ENCODE measurements at regions not wholly inside any gene's neighbourhood (a gene's known extent, or its start where the extent isn't known, plus 50 kb on each side); places are given as distances from the start of the nearest gene placed in this dataset.

DNA sequence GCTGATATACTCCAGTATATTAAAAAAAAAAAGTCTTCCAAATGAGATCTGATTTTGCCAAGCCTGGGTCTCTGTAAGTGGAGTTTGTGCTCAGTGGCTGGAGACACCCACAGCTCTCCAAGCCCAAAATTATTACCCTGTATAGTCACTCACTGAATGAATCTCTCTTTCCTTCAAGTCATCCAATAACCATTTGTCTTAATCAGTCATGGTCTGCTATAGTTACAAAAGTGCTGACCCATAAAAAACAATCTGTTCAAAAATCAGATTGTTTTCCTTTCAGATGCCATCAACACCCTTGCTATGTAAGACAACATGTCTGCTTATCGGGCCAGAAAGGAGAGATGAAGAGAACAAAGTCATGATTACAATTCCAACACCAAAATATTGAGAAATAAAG lies 159.4 kb upstream of the FST start:
- intact Hi-C loops (cut with DNase I; ENCODE audit: low total_unique reads): no loop called here
- no peaks in the 10 kb centered on the region for H3K4me1 ChIP-seq
- no peak overlapping the region for H3K27ac ChIP-seq
- TF ChIP-seq POLR2A (IDR thresholded peaks at IDR 0.05): no peak
- TF ChIP-seq, protein P1, sequence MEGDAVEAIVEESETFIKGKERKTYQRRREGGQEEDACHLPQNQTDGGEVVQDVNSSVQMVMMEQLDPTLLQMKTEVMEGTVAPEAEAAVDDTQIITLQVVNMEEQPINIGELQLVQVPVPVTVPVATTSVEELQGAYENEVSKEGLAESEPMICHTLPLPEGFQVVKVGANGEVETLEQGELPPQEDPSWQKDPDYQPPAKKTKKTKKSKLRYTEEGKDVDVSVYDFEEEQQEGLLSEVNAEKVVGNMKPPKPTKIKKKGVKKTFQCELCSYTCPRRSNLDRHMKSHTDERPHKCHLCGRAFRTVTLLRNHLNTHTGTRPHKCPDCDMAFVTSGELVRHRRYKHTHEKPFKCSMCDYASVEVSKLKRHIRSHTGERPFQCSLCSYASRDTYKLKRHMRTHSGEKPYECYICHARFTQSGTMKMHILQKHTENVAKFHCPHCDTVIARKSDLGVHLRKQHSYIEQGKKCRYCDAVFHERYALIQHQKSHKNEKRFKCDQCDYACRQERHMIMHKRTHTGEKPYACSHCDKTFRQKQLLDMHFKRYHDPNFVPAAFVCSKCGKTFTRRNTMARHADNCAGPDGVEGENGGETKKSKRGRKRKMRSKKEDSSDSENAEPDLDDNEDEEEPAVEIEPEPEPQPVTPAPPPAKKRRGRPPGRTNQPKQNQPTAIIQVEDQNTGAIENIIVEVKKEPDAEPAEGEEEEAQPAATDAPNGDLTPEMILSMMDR (IDR thresholded peaks at IDR 0.05 in 4 of 5, conservative IDR thresholded peaks at IDR 0.05 in 1 of 5): no peak
- no peaks in the 10 kb centered on the region for H3K36me3 ChIP-seq
- ATAC-seq: no peak
- H3K9me3 ChIP-seq: no peaks in the 10 kb centered on the region
- in situ Hi-C loops (cut with MboI; ENCODE audit: low sequenced_read_pairs in 4 of 4): no loop called here
- no peaks in the 10 kb centered on the region for H3K27me3 ChIP-seq
- H3K4me3 ChIP-seq: no peak overlapping the region
- DNase-seq: no peak

DNA sequence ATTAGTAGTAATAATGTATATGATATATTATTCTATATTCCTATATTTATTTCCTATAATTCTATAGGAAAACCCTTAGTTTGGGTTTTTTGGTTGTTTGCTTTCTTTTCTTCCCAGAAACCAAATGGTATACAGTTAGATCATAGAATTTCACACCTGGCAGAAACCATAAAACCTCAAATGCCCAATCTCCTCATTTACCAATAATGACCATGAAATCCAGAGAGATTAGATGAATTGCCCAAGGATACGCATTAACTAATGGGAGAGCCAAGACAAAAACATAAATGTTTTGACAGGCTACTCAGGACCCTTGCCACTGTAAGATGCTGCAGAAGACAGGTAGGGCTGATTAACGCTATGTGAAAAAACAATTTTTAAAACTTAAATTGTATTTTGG lies 158.7 kb upstream of the FST start:
- intact Hi-C loops (cut with DNase I; ENCODE audit: low total_unique reads): no loop called here
- no peaks in the 10 kb centered on the region for H3K4me1 ChIP-seq
- H3K36me3 ChIP-seq: no peaks in the 10 kb centered on the region
- no peaks in the 10 kb centered on the region for H3K27me3 ChIP-seq
- no peak for TF ChIP-seq POLR2A (IDR thresholded peaks at IDR 0.05)
- TF ChIP-seq, protein P1 (IDR thresholded peaks at IDR 0.05 in 4 of 5, conservative IDR thresholded peaks at IDR 0.05 in 1 of 5): no peak
- no peak for ATAC-seq
- H3K27ac ChIP-seq: no peak overlapping the region
- in situ Hi-C loops (cut with MboI; ENCODE audit: low sequenced_read_pairs in 4 of 4): no loop called here
- no peaks in the 10 kb centered on the region for H3K9me3 ChIP-seq
- H3K4me3 ChIP-seq: no peak overlapping the region
- DNase-seq: no peak

GRCh38 chr5:53322257-53322656 lies 158.2 kb upstream of the FST start:
- no peak for TF ChIP-seq POLR2A (IDR thresholded peaks at IDR 0.05)
- TF ChIP-seq, protein P1 (IDR thresholded peaks at IDR 0.05 in 4 of 5, conservative IDR thresholded peaks at IDR 0.05 in 1 of 5): no peak
- H3K9me3 ChIP-seq: no peaks in the 10 kb centered on the region
- DNase-seq (no peak), ATAC-seq (no peak)
- in situ Hi-C loops (cut with MboI; ENCODE audit: low sequenced_read_pairs in 4 of 4) (no loop called here), intact Hi-C loops (cut with DNase I; ENCODE audit: low total_unique reads) (no loop called here)
- no peaks in the 10 kb centered on the region for H3K27me3 ChIP-seq
- no peaks in the 10 kb centered on the region for H3K4me1 ChIP-seq
- no peaks in the 10 kb centered on the region for H3K36me3 ChIP-seq
- H3K27ac ChIP-seq: no peak overlapping the region
- H3K4me3 ChIP-seq: no peak overlapping the region

DNA sequence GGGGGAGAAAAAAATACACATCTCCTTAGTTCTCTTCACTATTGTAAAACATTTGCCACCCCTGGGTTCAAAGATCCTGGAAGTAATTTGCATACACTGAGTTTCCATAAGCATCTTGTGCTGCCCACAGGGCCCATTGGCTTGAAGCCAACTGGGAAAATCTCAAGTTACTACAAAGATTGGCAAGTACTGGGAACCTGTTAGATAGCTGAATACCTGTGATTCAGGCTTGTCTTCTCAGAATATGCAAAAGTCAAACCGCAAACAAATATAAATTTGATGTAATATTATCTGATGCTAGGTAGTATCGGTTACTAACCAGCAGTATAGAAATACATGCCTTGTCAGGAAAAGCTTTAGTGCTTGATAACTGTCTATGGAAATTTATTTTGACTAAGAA lies 156.9 kb upstream of the FST start:
- no peak for ATAC-seq
- in situ Hi-C loops (cut with MboI; ENCODE audit: low sequenced_read_pairs in 4 of 4) (no loop called here), intact Hi-C loops (cut with DNase I; ENCODE audit: low total_unique reads) (no loop called here)
- no peaks in the 10 kb centered on the region for H3K27me3 ChIP-seq
- no peak overlapping the region for H3K27ac ChIP-seq
- TF ChIP-seq, protein P1 (IDR thresholded peaks at IDR 0.05 in 4 of 5, conservative IDR thresholded peaks at IDR 0.05 in 1 of 5): no peak
- no peak for TF ChIP-seq POLR2A (IDR thresholded peaks at IDR 0.05)
- no peaks in the 10 kb centered on the region for H3K9me3 ChIP-seq
- no peak overlapping the region for H3K4me3 ChIP-seq
- no peaks in the 10 kb centered on the region for H3K36me3 ChIP-seq
- H3K4me1 ChIP-seq: no peaks in the 10 kb centered on the region
- DNase-seq: no peak

GRCh38 chr5:53323943-53324642 lies 156.3 kb upstream of the FST start:
- DNase-seq (no peak), ATAC-seq (no peak)
- in situ Hi-C loops (cut with MboI; ENCODE audit: low sequenced_read_pairs in 4 of 4): no loop called here
- Histone ChIP-seq H3K36me3 (no peaks in the 10 kb centered on the region), H3K27ac (no peak overlapping the region), H3K27me3 (no peaks in the 10 kb centered on the region), H3K9me3 (no peaks in the 10 kb centered on the region), H3K4me1 (no peaks in the 10 kb centered on the region), H3K4me3 (no peak overlapping the region)
- intact Hi-C loops (cut with DNase I; ENCODE audit: low total_unique reads): no loop called here
- TF ChIP-seq, protein P1 (IDR thresholded peaks at IDR 0.05 in 4 of 5, conservative IDR thresholded peaks at IDR 0.05 in 1 of 5): no peak
- TF ChIP-seq POLR2A (IDR thresholded peaks at IDR 0.05): no peak

Data from gastrocnemius medialis (tissue), 4 donors.